LNCAP (cell line): ENCODE measurements at regions not wholly inside any gene's neighbourhood (a gene's known extent, or its start where the extent isn't known, plus 50 kb on each side); places are given as distances from the start of the nearest gene placed in this dataset.
A peak's percentile ranks its signal among the peaks of the same experiment; 100 is the strongest.

Source experiments
- CTCF ChIP-seq: fragments of 450-650 bp; IDR thresholded peaks from 2 replicates; pipeline ENCODE4 v1.5.1; 2017; ENCODE audit warnings: mild to moderate bottlenecking

- no peak for TF ChIP-seq CTCF
Observed at GRCh38 chr9:101995231-101995630, 256.8 kb upstream of the GRIN3A start.

- no peak for TF ChIP-seq CTCF
Observed at GRCh38 chr9:101993771-101994170, 255.3 kb upstream of the GRIN3A start.

- no peak for TF ChIP-seq CTCF
Observed at GRCh38 chr9:101991926-101992325, 253.5 kb upstream of the GRIN3A start.

- peak; percentile 63 for TF ChIP-seq CTCF
Observed at GRCh38 chr9:101977614-101978210, 239.3 kb upstream of the GRIN3A start.

GRCh38 chr9:101970609-101971008, 232.2 kb upstream of the GRIN3A start:
- TF ChIP-seq CTCF = no peak

GRCh38 chr9:101968392-101968791, 229.9 kb upstream of the GRIN3A start:
- no peak for TF ChIP-seq CTCF

- no peak for TF ChIP-seq CTCF
Observed at GRCh38 chr9:101966691-101967090, 228.2 kb upstream of the GRIN3A start.

- no peak for TF ChIP-seq CTCF
Observed at GRCh38 chr9:101957705-101958104, 219.3 kb upstream of the GRIN3A start.
